Natural killer cell treated with Interleukin-12 subunit alpha and Interleukin-12 subunit beta and Interleukin-15 and Interleukin-18, amount 100 ng/mL, for 72 hours (primary cell): ENCODE measurements at regions not wholly inside any gene's neighbourhood (a gene's known extent, or its start where the extent isn't known, plus 50 kb on each side); places are given as distances from the start of the nearest gene placed in this dataset.
A peak's percentile ranks its signal among the peaks of the same experiment; 100 is the strongest.

Experiments used
- ATAC-seq, 2 donors: fragments of 150-1000 bp; cut with Tn5 transposase in 1 of 2; sonication (Bioruptor Pico), chemical (Tn5 transposase) in 1 of 2; 2 replicates each; pipeline ENCODE4 v1.10.0; 2021
- DNase-seq: peaks from one replicate; pipeline ENCODE4 v3.0.0; 2022; ENCODE audit warnings: low spot score
- H3K27ac Mint-ChIP-seq, 2 donors: 1 replicate in 1 of 2; 2 replicates in 1 of 2; pipeline ENCODE4 v1.8.0; 2022; ENCODE audit warnings: mixed read lengths in 2 of 2, mild to moderate bottlenecking in 1 of 2, moderate library complexity in 1 of 2
- H3K27me3 Mint-ChIP-seq, 2 donors: 1 replicate in 1 of 2; 2 replicates in 1 of 2; pipeline ENCODE4 v1.8.0; 2022; ENCODE audit warnings: mixed read lengths in 2 of 2
- H3K36me3 Mint-ChIP-seq: one replicate; pipeline ENCODE4 v1.8.0; 2022; ENCODE audit warnings: mixed read lengths
- H3K4me1 Mint-ChIP-seq, 2 donors: 1 replicate in 1 of 2; 2 replicates in 1 of 2; pipeline ENCODE4 v1.8.0; 2022; ENCODE audit warnings: low read depth in 2 of 2, mixed read lengths in 2 of 2, mild to moderate bottlenecking in 1 of 2
- H3K4me3 Mint-ChIP-seq: one replicate; pipeline ENCODE4 v1.8.0; 2022; ENCODE audit warnings: mixed read lengths
- H3K9me3 Mint-ChIP-seq: 2 replicates; pipeline ENCODE4 v1.8.0; 2022; ENCODE audit warnings: mixed read lengths

DNA sequence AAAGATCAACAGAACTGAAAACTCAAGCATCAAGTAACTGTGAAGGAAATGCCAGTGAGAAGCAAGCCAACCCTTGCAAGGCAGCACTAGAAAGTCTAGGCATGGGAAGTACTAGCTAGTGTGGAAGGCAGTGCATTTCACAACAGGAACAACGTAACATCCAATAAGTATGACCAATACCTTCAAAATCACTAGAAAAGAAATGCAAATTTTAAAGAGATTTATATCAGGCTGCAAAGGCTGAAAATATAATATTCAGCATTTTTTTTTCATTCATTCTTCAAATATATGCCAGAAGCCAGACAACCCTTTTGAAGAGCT, 121.9 kb downstream of the DLEU7 start:
- no peak overlapping the region for H3K27ac Mint-ChIP-seq
- H3K36me3 Mint-ChIP-seq = no peaks in the 10 kb centered on the region
- H3K4me3 Mint-ChIP-seq = no peak overlapping the region
- no peaks in the 10 kb centered on the region for H3K9me3 Mint-ChIP-seq
- DNase-seq (no peak), ATAC-seq (no peak)
- H3K27me3 Mint-ChIP-seq = peaks cover 0 to 10% of the 10 kb centered on the region in 2 donors
- no peaks in the 10 kb centered on the region for H3K4me1 Mint-ChIP-seq

DNA sequence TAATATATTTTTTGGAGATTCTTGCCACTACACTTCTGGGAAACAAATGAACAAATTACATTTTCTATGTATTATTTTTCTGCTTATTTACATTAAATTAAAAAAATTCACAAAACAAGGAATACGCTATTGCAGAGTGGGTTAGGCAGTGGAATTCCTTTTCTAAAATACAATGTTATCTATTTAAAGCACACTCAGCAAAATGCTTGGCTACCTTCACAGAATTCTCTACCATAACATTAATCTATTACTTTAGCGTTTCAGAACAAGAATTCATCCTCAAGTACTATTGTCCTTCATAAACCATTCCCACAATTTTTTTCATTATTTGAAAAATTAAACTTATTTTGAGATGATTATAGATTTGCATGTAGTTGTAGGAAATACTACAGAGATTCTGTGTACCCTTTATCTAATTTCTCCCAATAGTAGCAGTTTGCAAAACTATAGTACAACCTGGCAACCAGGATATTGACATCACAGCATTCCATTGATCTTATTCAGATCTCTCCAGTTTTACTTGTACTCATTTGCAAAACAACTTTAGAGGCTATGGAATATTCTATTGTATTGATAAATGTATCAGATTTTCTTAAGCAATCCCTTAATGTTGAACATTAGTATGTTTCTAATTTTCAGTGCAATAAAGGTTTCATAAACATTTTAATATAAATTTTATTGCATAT, 120.9 kb downstream of the DLEU7 start:
- Mint-ChIP-seq H3K27ac (no peak overlapping the region), H3K4me1 (no peaks in the 10 kb centered on the region), H3K9me3 (no peaks in the 10 kb centered on the region), H3K27me3 (peaks cover 0 to 12% of the 10 kb centered on the region in 2 donors), H3K4me3 (no peak overlapping the region), H3K36me3 (no peaks in the 10 kb centered on the region)
- DNase-seq (no peak), ATAC-seq (no peak)

DNA sequence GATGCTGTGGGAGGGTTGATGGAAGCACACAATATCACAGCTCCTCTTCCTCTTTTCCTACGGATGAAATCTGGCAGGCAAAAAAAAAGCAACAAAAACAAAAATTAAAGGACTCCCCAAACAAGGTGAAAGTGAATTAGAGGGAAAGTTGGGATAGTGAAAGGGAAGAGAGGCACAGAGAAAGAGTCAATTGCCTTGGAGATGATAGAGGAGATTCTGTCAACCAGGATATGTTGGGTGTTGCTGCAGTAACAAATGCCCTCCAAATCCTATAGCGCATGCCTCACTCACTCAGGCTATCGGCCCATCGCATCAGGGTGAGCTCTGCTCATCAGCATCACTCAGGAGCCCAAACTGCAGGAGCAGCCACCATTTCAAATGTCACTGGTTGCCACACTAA, 119.1 kb downstream of the DLEU7 start:
- H3K9me3 Mint-ChIP-seq = no peaks in the 10 kb centered on the region
- no peak overlapping the region for H3K4me3 Mint-ChIP-seq
- ATAC-seq (no peak), DNase-seq (no peak)
- no peak overlapping the region for H3K27ac Mint-ChIP-seq
- H3K36me3 Mint-ChIP-seq = no peaks in the 10 kb centered on the region
- H3K27me3 Mint-ChIP-seq = peaks cover 0 to 14% of the 10 kb centered on the region in 2 donors
- no peaks in the 10 kb centered on the region for H3K4me1 Mint-ChIP-seq

DNA sequence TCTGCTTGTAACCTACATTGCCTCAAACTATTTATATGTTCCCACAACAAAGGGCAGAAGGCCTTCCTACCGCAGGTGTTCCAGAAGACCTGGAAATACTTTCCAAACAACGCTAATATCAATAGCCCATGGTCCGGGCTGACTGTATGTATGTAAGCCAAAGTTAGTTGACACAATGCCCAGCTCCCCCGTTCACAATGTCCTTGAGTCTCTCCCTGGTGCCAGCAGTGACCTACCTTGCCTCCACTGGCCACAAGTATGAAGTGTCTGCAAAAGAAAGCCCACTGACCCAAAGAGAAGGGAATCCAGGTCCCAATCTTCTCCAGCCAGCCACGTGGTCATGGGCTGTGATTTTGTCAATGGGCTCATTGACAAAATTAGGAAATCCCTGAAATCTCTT, 118.6 kb downstream of the DLEU7 start:
- Mint-ChIP-seq H3K36me3 (no peaks in the 10 kb centered on the region), H3K4me1 (no peaks in the 10 kb centered on the region), H3K27ac (no peak overlapping the region), H3K9me3 (no peaks in the 10 kb centered on the region), H3K4me3 (no peak overlapping the region), H3K27me3 (peaks cover 2 to 14% of the 10 kb centered on the region in 2 donors)
- no peak for DNase-seq
- no peak for ATAC-seq

DNA sequence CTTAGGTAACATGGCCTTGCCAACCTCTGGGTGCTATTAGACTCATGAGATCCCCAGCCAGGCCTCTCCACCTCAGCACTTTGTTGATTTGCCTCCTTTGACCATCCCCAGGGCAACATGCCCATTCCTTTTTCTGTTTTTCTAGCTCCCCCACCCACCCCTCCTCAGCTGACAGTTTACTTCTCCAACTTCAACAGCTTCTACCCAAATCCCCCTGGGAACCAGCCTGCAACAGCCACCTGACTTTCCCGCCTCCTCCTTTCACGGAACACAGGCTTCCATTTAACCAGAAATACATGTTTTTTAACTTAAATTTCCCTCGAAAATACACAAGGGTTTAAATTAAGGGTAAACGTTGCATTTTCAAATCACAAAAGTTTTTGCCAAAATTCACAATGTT, 117.3 kb downstream of the DLEU7 start:
- H3K4me3 Mint-ChIP-seq = no peak overlapping the region
- H3K9me3 Mint-ChIP-seq = no peaks in the 10 kb centered on the region
- no peaks in the 10 kb centered on the region for H3K4me1 Mint-ChIP-seq
- DNase-seq (no peak), ATAC-seq (no peak)
- H3K27ac Mint-ChIP-seq = no peak overlapping the region
- no peaks in the 10 kb centered on the region for H3K36me3 Mint-ChIP-seq
- peaks cover 8 to 16% of the 10 kb centered on the region in 2 donors for H3K27me3 Mint-ChIP-seq

- H3K36me3 Mint-ChIP-seq = no peaks in the 10 kb centered on the region
- H3K4me1 Mint-ChIP-seq = no peaks in the 10 kb centered on the region
- no peak for ATAC-seq
- H3K27ac Mint-ChIP-seq = no peak overlapping the region
- no peaks in the 10 kb centered on the region for H3K9me3 Mint-ChIP-seq
- peaks cover 17 to 26% of the 10 kb centered on the region in 2 donors for H3K27me3 Mint-ChIP-seq
- no peak overlapping the region for H3K4me3 Mint-ChIP-seq
- no peak for DNase-seq
These were observed 114.3 kb downstream of the DLEU7 start for GRCh38 chr13:50729177-50729576.

- peaks cover 26 to 28% of the 10 kb centered on the region in 2 donors for H3K27me3 Mint-ChIP-seq
- no peak for DNase-seq
- H3K9me3 Mint-ChIP-seq = no peaks in the 10 kb centered on the region
- no peak overlapping the region for H3K4me3 Mint-ChIP-seq
- no peak overlapping the region for H3K27ac Mint-ChIP-seq
- no peaks in the 10 kb centered on the region for H3K4me1 Mint-ChIP-seq
- no peak for ATAC-seq
- H3K36me3 Mint-ChIP-seq = no peaks in the 10 kb centered on the region
These were observed 112.8 kb downstream of the DLEU7 start for GRCh38 chr13:50730496-50731351.

- DNase-seq (no peak), ATAC-seq (no peak)
- H3K27ac Mint-ChIP-seq = no peak overlapping the region
- no peaks in the 10 kb centered on the region for H3K9me3 Mint-ChIP-seq
- no peaks in the 10 kb centered on the region for H3K36me3 Mint-ChIP-seq
- peaks cover 30 to 32% of the 10 kb centered on the region in 2 donors for H3K27me3 Mint-ChIP-seq
- H3K4me1 Mint-ChIP-seq = no peaks in the 10 kb centered on the region
- no peak overlapping the region for H3K4me3 Mint-ChIP-seq
These were observed 112.1 kb downstream of the DLEU7 start for GRCh38 chr13:50731400-50731799.

GRCh38 chr13:50732712-50733111, 110.8 kb downstream of the DLEU7 start:
- H3K4me3 Mint-ChIP-seq = no peak overlapping the region
- H3K4me1 Mint-ChIP-seq = no peaks in the 10 kb centered on the region
- ATAC-seq = no peak
- peaks cover 25 to 34% of the 10 kb centered on the region in 2 donors for H3K27me3 Mint-ChIP-seq
- DNase-seq = no peak
- no peaks in the 10 kb centered on the region for H3K9me3 Mint-ChIP-seq
- H3K36me3 Mint-ChIP-seq = no peaks in the 10 kb centered on the region
- no peak overlapping the region for H3K27ac Mint-ChIP-seq

GRCh38 chr13:50733392-50733791, 110.1 kb downstream of the DLEU7 start:
- Mint-ChIP-seq H3K36me3 (no peaks in the 10 kb centered on the region), H3K27ac (no peak overlapping the region), H3K27me3 (peaks cover 22 to 34% of the 10 kb centered on the region in 2 donors), H3K9me3 (no peaks in the 10 kb centered on the region), H3K4me3 (no peak overlapping the region), H3K4me1 (no peaks in the 10 kb centered on the region)
- DNase-seq (no peak), ATAC-seq (no peak)

GRCh38 chr13:50735071-50735470, 108.4 kb downstream of the DLEU7 start:
- H3K9me3 Mint-ChIP-seq = no peaks in the 10 kb centered on the region
- no peak overlapping the region for H3K4me3 Mint-ChIP-seq
- ATAC-seq = no peak

DNA sequence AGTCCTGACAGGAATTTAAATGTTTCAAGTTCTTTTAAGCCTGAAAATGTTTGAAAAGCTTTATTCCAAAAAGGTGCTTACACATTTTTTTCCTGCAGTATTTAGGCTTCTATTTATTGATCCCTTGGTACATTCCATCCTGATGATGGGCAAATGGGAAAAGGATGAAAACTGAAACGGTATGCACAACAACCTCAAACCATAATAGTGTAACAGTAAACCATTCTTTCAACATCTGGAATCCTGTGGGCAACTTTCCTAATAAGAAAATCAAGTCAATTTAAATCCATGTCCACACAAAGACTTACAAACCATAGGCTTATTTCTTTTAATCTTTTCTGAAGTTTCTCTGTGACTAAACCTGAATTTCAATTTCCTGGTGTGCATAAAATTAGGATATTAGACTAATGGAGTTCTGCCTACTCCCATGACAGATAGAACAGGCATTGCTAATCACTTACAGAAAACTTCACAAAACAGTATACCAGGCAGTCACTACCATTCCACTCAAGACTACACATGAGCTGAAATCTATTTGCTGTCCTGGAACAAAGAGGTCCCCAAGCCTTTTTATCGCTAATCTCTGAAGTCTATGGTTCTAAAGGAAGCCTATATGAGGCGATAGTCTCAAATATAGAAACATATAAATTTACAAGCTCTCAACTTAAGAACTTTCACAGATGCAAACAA, 103.3 kb downstream of the DLEU7 start:
- no peak for ATAC-seq
- no peak for DNase-seq
- H3K36me3 Mint-ChIP-seq = no peaks in the 10 kb centered on the region
- peaks cover 19 to 25% of the 10 kb centered on the region in 2 donors for H3K27me3 Mint-ChIP-seq
- no peaks in the 10 kb centered on the region for H3K9me3 Mint-ChIP-seq
- H3K4me3 Mint-ChIP-seq = no peak overlapping the region
- no peak overlapping the region for H3K27ac Mint-ChIP-seq
- peaks cover 6 to 10% of the 10 kb centered on the region in 2 donors for H3K4me1 Mint-ChIP-seq

More at GRCh38 chr13:50735071-50735470, 108.4 kb downstream of the DLEU7 start:
- no peak for DNase-seq
- Mint-ChIP-seq H3K27ac (no peak overlapping the region), H3K4me1 (no peaks in the 10 kb centered on the region), H3K27me3 (peaks cover 26 to 41% of the 10 kb centered on the region in 2 donors), H3K36me3 (no peaks in the 10 kb centered on the region)

DNA sequence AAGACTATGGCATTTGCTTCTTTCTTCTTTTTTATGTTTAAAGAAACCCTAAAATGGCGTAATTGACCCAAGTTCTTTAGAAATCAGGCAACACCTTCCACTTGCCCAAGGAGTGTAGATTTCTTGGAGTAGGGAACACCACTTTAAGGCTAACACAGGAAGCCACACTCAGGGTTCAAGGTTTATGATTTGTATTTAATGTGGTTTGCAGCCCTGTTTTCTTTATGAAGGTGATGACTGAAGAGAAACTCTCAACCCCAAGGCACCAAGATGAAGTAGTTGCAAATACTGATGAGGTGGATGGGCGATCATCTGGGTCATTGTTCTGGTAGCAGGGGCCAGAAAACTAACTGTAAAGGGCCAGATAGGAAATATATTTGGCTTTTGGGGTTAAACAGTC, 101.1 kb downstream of the DLEU7 start:
- H3K4me1 Mint-ChIP-seq = peaks cover 7 to 10% of the 10 kb centered on the region in 2 donors
- H3K27me3 Mint-ChIP-seq = peaks cover 11 to 22% of the 10 kb centered on the region in 2 donors
- no peak overlapping the region for H3K4me3 Mint-ChIP-seq
- peak overlapping the region in 1 of 2 donors; percentile 1 for H3K27ac Mint-ChIP-seq
- H3K9me3 Mint-ChIP-seq = no peaks in the 10 kb centered on the region
- H3K36me3 Mint-ChIP-seq = no peaks in the 10 kb centered on the region
- ATAC-seq (peak; percentile 51 to 73), DNase-seq (no peak)

DNA sequence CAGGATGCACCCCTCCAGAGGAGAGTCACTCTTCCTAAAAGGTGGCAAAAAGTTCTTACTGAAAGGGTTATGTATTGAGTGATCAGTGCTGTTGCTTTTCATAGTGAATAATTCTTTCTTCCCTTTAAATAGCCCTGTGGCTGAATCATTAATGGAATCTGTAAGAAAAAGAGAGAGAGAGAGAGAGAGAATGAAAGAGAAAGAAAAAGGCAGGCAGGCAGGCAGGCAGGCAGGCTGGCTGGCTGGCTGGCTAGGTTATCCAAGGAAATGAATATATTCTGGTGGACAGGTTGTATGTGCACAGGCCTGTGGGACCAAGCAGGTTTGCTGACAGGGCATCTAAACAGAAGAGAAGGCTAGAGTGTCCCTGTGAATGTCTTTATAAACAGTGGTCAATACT, 100.5 kb downstream of the DLEU7 start:
- H3K27me3 Mint-ChIP-seq = peaks cover 11 to 22% of the 10 kb centered on the region in 2 donors
- no peaks in the 10 kb centered on the region for H3K36me3 Mint-ChIP-seq
- H3K9me3 Mint-ChIP-seq = no peaks in the 10 kb centered on the region
- peak overlapping the region in 1 of 2 donors; percentile 1 for H3K27ac Mint-ChIP-seq
- peak; percentile 33 to 68 for ATAC-seq
- DNase-seq = no peak
- H3K4me3 Mint-ChIP-seq = no peak overlapping the region
- peaks cover 7 to 10% of the 10 kb centered on the region in 2 donors for H3K4me1 Mint-ChIP-seq
